ENCODE measurements at regions not wholly inside any gene's neighbourhood (a gene's known extent, or its start where the extent isn't known, plus 50 kb on each side); places are given as distances from the start of the nearest gene placed in this dataset.
"Not testable (repeated sequence)": the region's sequence is repeated elsewhere in the genome, so short reads cannot be mapped to it uniquely, and the experiment has no call there.

DNA sequence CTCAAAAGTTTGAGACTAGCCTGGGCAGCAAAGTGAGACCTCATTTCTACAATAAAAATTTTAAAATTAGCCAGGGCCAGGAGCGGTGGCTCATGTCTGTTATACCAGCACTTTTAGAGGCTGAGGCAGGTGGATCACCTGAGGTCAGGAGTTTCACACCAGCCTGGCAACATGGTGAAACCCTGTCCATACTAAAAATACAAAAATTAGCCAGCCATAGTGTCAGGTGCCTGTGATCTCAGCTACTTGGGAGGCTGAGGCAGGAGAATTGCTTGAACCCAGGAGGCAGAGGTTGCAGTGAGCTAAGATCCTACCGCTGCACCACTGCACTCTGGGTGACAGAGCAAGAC lies 85.1 kb upstream of the MAP4 start:
- H4K8ac ChIP-seq (ENCODE audit: extremely low read depth, insufficient read depth, low read length); H3K23ac ChIP-seq (ENCODE audit: insufficient read length); H2BK15ac ChIP-seq (ENCODE audit: low read length); H3K36me3 ChIP-seq (ENCODE audit: control insufficient read depth in 2 of 4, insufficient read depth in 4 of 4, low read length in 3 of 4); H3K14ac ChIP-seq (ENCODE audit: insufficient read length); H3K4me1 ChIP-seq (replicated peaks in 1 of 4; ENCODE audit: control insufficient read depth in 3 of 4, insufficient read depth in 4 of 4, low read length in 3 of 4); H2BK120ac ChIP-seq (replicated peaks; ENCODE audit: low read depth, low read length); H4K20me1 ChIP-seq (replicated peaks in 1 of 2; ENCODE audit: control insufficient read depth in 1 of 2, insufficient read depth in 2 of 2, low read length in 2 of 2); H3K23me2 ChIP-seq (ENCODE audit: low read depth, low read length); H3K9me3 ChIP-seq (ENCODE audit: insufficient read depth in 2 of 2, low read depth in 1 of 2, low read length in 1 of 2); H2AK5ac ChIP-seq (ENCODE audit: low read depth, low read length); H3K4me2 ChIP-seq (ENCODE audit: insufficient read depth in 1 of 2, low read depth in 2 of 2, low read length in 2 of 2); H4K5ac ChIP-seq (ENCODE audit: insufficient read length, low read depth, low read length); H3K4ac ChIP-seq (replicated peaks; ENCODE audit: insufficient read length, low read depth, low read length); H3K4me3 ChIP-seq (ENCODE audit: extremely low read depth in 1 of 4, insufficient read depth in 2 of 4, low read depth in 3 of 4, low read length in 4 of 4); H2AFZ ChIP-seq (ENCODE audit: low read length); H2BK5ac ChIP-seq (ENCODE audit: low read depth, low read length); DNase-seq (ENCODE audit: low read depth in 1 of 2, low spot score in 2 of 2); H4K91ac ChIP-seq (replicated peaks; ENCODE audit: insufficient read length, low read length); H3K27ac ChIP-seq (ENCODE audit: low read depth, low read length); H3K56ac ChIP-seq (replicated peaks; ENCODE audit: insufficient read length, low read depth, low read length); H2BK12ac ChIP-seq (ENCODE audit: low read depth, low read length); H2BK20ac ChIP-seq (ENCODE audit: low read length); H3K79me1 ChIP-seq (ENCODE audit: low read depth, low read length); FAIRE-seq; H3K18ac ChIP-seq (ENCODE audit: extremely low read depth, low read length); H3K27me3 ChIP-seq (replicated peaks in 1 of 4; ENCODE audit: control insufficient read depth in 3 of 4, extremely low read depth in 1 of 4, insufficient read depth in 3 of 4, low read length in 3 of 4); H3K79me2 ChIP-seq (ENCODE audit: control insufficient read depth in 1 of 2, insufficient read depth in 2 of 2, low read length in 2 of 2); H3K9ac ChIP-seq (replicated peaks in 1 of 4; ENCODE audit: extremely low read depth in 1 of 4, low read depth in 3 of 4, low read length in 3 of 4): not testable (repeated sequence)
- POLR2A ChIA-PET (ENCODE audit: partially characterized antibody), result interaction anchor here (6.9 kb wide), 1 partner anchor 12 kb away, joined by 48 read pairs; no protein-coding TSS in a partner anchor
- CTCF ChIA-PET (ENCODE audit: partially characterized antibody), result interaction anchor here (1.2 to 1.3 kb wide), 2 partner anchors 50 kb away, joined by 3 to 5 read pairs; no protein-coding TSS in a partner anchor
- WGBS, 2 experiments (ENCODE audit: extremely low coverage in 1 of 2, insufficient coverage in 1 of 2, insufficient read length in 1 of 2, insufficient replicate concordance in 2 of 2, low coverage in 1 of 2, low lambda C conversion rate in 2 of 2, missing lambda C conversion rate in 1 of 2), result 95% methylated on average over 2 of the region's 2 CpGs; no CpG with 5 or more reads in 1 of the 2 experiments
